ENCODE measurements at regions not wholly inside any gene's neighbourhood (a gene's known extent, or its start where the extent isn't known, plus 50 kb on each side); places are given as distances from the start of the nearest gene placed in this dataset.
A peak's percentile ranks its signal among the peaks of the same experiment; 100 is the strongest.

- DNase-seq, result no peak
Measured at GRCh38 chr3:66692766-66693150, 191.9 kb upstream of the LRIG1 start.

- no peak for DNase-seq
Measured at GRCh38 chr3:66693461-66694031, 192.7 kb upstream of the LRIG1 start.

DNA sequence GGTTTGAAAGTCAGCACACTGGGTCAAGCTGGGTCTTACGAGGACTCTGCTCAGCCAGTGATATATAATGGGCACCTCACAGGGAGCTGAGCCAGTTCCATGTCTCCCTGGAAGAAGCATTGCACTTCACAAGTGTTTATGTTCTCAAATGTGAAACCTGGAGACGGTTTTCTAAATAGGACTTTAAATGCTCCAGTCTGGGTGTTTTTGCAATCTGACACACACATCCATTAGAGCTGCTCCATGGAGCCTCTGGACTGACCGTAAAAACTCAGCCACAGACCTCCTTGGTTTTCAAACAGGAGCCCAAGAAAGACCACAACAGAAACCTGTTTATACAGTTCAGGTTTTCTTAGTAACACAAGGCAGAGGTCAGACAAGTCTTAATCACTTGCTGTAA lies 201.3 kb upstream of the LRIG1 start:
- no peak for DNase-seq

DNA sequence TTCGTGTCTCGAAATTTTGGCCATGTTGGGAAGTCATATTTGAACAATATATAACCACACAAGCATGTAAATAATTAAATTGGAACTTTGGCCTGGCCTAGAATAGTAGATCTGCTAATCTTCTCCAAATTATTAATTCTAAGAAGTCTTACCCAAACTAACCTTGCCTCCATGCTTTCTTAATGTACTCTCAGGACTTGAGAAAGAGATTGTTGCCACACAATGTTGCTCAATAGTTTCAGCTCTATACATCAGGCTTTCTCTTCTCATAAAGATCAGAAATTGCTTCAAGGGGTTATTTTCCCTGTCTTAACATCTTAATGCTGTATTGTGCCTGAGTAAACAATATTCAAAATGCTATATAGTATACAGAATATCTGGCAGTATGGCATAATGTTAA lies 202.7 kb upstream of the LRIG1 start:
- peak in 2 of 3 donors; percentile 18 to 44 for DNase-seq

GRCh38 chr3:66705076-66705475 lies 204.3 kb upstream of the LRIG1 start:
- no peak for DNase-seq

GRCh38 chr3:66706890-66707289 lies 206.1 kb upstream of the LRIG1 start:
- no peak for DNase-seq

DNA sequence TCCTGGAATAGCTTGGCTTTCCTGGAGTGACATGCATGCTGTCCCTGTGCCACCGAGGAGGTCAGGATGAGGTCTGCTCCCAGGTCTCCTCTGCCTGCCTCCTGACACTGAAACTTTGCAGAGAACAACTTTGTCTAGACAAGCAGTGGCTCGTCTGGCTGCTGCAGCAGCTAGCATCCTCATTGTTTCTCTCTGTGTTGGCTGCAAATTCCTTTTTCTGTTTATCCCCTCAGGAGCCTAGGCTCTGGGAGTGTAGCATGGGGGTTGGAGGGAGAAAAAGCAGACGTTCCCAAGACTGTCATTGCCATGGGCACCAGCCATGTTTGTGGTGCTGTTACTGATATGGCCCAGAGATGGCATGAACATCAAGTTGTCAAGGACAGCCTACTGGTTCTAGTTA lies 208.7 kb upstream of the LRIG1 start:
- no peak for DNase-seq

GRCh38 chr3:66712210-66712609 lies 211.4 kb upstream of the LRIG1 start:
- no peak for DNase-seq

DNA sequence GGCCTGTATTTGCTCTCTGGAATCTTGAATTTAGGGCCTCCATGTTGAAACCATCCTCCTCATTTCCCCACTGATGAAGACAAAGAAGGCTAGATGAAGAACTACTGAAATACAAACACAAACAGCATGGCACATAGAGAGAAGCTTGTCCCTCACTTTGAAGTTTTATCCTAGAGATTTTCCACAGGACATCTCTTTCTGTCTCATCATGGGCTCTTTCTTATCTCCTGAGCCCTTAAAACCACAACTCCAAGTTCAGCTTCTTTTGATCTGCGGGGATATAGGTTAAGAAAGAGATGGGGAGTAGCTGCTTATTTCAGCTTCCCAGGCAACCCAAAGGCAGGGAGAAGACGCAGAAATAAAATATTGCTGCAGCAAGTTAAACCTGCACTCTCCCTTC lies 213.1 kb upstream of the LRIG1 start:
- DNase-seq, result no peak

GRCh38 chr3:66715806-66716205 lies 215.0 kb upstream of the LRIG1 start:
- DNase-seq, result no peak

- DNase-seq, result no peak
Measured at GRCh38 chr3:66717806-66718205, 217.0 kb upstream of the LRIG1 start.

- DNase-seq, result no peak
Measured at GRCh38 chr3:66719796-66720356, 219.1 kb upstream of the LRIG1 start.

- no peak for DNase-seq
Measured at GRCh38 chr3:66720508-66720907, 219.7 kb upstream of the LRIG1 start.

GRCh38 chr3:66722675-66723074 lies 221.9 kb upstream of the LRIG1 start:
- peak; percentile 63 to 70 (median 65) for DNase-seq

DNA sequence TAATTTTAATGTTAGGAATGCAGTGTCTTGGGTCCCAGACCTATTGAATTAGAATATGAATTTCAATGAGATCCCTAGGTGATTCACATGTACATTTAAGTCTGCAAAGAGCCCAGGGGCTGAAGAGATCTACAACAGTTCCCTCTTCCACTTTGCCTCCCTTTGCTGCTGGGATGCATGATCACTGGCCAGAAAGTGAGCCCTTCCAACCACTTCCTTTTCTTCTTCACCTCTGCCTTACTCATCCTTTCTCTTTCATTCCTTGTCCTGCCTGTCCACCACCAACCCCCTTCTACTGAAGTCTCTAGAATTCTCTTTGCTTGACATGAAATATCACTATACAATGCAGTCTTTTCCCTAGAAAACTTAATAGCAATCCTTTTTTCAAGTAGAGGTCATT lies 222.4 kb upstream of the LRIG1 start:
- DNase-seq, result peak in 2 of 3 donors; percentile 12 to 31

- DNase-seq, result no peak
Measured at GRCh38 chr3:66729687-66730393, 229.0 kb upstream of the LRIG1 start.

- no peak for DNase-seq
Measured at GRCh38 chr3:66738625-66739365, 238.0 kb upstream of the LRIG1 start.

DNA sequence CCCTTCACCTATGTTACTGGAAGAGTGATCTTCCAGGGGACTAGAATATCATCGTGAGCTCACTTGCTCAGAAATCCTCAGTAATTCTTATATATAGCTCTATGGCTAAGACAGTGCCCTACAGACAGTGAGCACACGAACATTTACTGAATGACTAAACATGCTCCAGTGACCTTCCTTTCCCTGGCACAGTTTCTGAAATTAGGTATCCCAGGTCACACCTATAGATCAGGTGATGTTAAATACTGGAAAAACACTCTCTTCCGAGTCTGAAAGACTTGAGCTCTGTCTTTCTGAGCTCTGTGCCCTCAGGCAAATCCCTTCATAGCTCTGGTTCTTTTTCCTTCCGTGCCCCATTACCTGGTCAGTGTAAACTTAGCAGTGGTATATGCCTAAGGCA lies 239.4 kb upstream of the LRIG1 start:
- no peak for DNase-seq

GRCh38 chr3:66744521-66744920 lies 243.7 kb upstream of the LRIG1 start:
- no peak for DNase-seq

DNA sequence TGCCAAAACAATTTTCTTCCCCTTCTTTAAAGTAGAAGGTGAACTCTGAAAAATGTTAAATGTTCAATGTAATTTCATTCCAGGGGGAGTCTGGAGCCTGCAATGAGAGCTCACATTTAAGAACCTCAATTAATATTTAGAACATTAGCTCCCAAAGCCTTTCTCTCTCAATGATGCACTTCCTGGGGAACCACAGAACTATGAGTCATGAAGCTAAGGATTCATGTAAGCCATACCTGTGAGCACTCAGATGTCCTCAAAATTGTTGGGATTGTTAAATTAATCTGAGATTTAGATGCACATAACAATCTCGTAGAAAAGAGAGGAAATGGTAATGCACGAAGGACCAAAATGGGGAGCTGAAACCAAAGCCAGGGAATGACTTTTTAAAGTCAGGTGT lies 244.2 kb upstream of the LRIG1 start:
- no peak for DNase-seq

- no peak for DNase-seq
Measured at GRCh38 chr3:66747261-66747660, 246.4 kb upstream of the LRIG1 start.

DNA sequence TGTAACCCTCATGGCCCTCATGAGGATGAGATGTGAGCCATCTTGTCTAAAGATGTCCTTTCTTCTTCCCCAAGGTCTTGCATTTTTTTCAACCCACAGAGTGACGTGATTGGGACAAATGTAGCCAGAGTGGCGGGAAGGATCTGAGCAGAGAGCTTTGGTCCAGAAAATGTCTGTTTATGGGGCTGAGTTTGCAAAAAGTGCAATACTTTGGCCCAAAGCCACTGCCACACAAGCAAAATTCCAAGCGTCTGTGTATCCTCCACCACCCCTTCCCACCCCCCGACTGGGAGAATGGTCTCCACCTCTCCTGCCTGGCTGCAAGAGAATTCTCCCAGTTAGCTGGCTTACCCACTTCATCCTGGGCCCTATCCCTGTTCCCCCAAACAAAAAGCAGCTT lies 246.9 kb upstream of the LRIG1 start:
- no peak for DNase-seq

DNA sequence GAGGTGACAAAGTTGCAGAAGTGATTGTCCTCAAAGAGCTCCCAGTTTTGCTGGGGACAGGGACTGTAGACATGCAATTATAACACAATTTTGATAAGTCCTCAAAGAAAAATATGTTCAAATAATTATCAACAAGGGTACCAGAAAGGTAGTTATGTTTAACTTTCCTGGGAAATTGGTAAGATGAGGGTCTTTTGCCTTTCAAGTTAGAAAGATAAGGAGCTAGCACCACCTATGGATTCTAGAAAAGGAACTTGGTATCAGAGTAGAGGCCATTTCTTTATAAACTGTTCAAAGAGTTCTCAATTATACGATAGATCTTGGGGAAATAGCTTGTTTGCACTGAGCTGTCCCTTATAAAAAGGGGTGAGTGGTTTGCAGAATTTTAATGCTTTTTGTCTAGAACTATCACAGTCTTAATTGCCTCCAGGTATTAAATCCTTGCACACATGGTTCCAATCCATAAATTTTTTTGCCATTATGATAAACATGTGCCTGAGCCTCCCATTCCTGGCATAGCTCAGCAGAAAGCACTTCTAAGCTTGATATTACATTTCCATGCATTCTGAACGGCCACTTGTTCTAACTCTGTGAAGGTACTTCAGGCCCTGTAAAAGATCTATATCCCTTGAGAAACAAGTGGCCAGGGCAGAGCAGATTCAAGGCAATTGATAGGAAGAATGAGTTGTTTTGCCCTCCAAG lies 247.5 kb upstream of the LRIG1 start:
- no peak for DNase-seq
